AG10803 (cell line): ENCODE measurements at regions not wholly inside any gene's neighbourhood (a gene's known extent, or its start where the extent isn't known, plus 50 kb on each side); places are given as distances from the start of the nearest gene placed in this dataset.
"Not testable (repeated sequence)": the region's sequence is repeated elsewhere in the genome, so short reads cannot be mapped to it uniquely, and the experiment has no call there.

Experiments
- DNase-seq: peaks from one replicate; pipeline ENCODE4 v3.0.0; 2010; ENCODE audit warnings: low read depth
- H3K4me3 ChIP-seq: 2 replicates; pipeline ENCODE4 v1.5.1; 2011; ENCODE audit warnings: mild to moderate bottlenecking, low read length, control low read depth
- TF ChIP-seq, protein P1 (sequence below): conservative IDR thresholded peaks from 2 replicates; pipeline ENCODE4 v1.5.1; 2011; ENCODE audit warnings: mild to moderate bottlenecking, low read length, control low read depth, inconsistent platforms

- DNase-seq, result no peak
- no peak overlapping the region for H3K4me3 ChIP-seq
- TF ChIP-seq, protein P1, sequence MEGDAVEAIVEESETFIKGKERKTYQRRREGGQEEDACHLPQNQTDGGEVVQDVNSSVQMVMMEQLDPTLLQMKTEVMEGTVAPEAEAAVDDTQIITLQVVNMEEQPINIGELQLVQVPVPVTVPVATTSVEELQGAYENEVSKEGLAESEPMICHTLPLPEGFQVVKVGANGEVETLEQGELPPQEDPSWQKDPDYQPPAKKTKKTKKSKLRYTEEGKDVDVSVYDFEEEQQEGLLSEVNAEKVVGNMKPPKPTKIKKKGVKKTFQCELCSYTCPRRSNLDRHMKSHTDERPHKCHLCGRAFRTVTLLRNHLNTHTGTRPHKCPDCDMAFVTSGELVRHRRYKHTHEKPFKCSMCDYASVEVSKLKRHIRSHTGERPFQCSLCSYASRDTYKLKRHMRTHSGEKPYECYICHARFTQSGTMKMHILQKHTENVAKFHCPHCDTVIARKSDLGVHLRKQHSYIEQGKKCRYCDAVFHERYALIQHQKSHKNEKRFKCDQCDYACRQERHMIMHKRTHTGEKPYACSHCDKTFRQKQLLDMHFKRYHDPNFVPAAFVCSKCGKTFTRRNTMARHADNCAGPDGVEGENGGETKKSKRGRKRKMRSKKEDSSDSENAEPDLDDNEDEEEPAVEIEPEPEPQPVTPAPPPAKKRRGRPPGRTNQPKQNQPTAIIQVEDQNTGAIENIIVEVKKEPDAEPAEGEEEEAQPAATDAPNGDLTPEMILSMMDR, result no peak
These were observed 136.5 kb downstream of the ELOVL4 start for GRCh38 chr6:79810871-79811270.

GRCh38 chr6:79810185-79810705, 137.1 kb downstream of the ELOVL4 start:
- no peak overlapping the region for H3K4me3 ChIP-seq
- TF ChIP-seq, protein P1, result no peak
- peak; percentile 2 for DNase-seq

GRCh38 chr6:79808921-79809320, 138.4 kb downstream of the ELOVL4 start:
- TF ChIP-seq, protein P1, result no peak
- no peak overlapping the region for H3K4me3 ChIP-seq
- DNase-seq, result peak; percentile 1

- DNase-seq, H3K4me3 ChIP-seq: not testable (repeated sequence)
These were observed 140.7 kb downstream of the ELOVL4 start for GRCh38 chr6:79806661-79807060.

GRCh38 chr6:79804732-79805131, 142.6 kb downstream of the ELOVL4 start:
- TF ChIP-seq, protein P1, result no peak
- H3K4me3 ChIP-seq, result no peak overlapping the region
- DNase-seq, result no peak

DNA sequence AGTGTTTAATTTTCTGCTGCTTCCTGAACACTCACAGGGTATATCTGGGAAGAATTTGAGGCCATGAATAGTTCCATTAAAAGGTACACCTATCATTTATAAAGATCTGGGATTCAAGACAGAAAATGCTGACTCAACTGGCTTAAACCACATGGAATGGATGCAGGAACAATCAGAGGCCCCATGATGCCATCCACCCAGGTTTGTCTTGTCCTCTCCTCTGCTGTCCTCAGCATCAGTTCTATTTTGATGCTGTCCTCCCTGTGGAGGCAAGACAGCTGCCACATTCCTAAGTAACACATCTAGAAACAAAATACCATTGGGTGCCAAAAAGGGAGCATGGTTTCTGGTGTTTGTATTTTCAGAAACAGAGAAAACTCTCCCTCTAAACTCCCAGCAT, 143.4 kb downstream of the ELOVL4 start:
- no peak overlapping the region for H3K4me3 ChIP-seq
- no peak for DNase-seq
- TF ChIP-seq, protein P1, result no peak

GRCh38 chr6:79802657-79803300, 144.6 kb downstream of the ELOVL4 start:
- TF ChIP-seq, protein P1, result no peak
- no peak for DNase-seq

More at GRCh38 chr6:79802657-79803300, 144.6 kb downstream of the ELOVL4 start:
- no peak overlapping the region for H3K4me3 ChIP-seq
